HS-27A (cell line): ENCODE measurements at regions not wholly inside any gene's neighbourhood (a gene's known extent, or its start where the extent isn't known, plus 50 kb on each side); places are given as distances from the start of the nearest gene placed in this dataset.

Experiments
- DNase-seq: peaks from one replicate; pipeline ENCODE4 v3.0.0-alpha.2; 2012; ENCODE audit warnings: low read depth, missing footprints

GRCh38 chr13:22189176-22190048 is 518.5 kb downstream of the FGF9 start:
- DNase-seq: no peak

- DNase-seq: no peak
Measured at GRCh38 chr13:22193070-22193469, 522.2 kb downstream of the FGF9 start.

GRCh38 chr13:22194106-22194805 is 523.4 kb downstream of the FGF9 start:
- DNase-seq: no peak

GRCh38 chr13:22195726-22196125 is 524.9 kb downstream of the FGF9 start:
- DNase-seq: no peak

- no peak for DNase-seq
Measured at GRCh38 chr13:22196777-22197176, 525.9 kb downstream of the FGF9 start.

GRCh38 chr13:22198001-22198400 is 527.1 kb downstream of the FGF9 start:
- no peak for DNase-seq

GRCh38 chr13:22198641-22199217 is 527.9 kb downstream of the FGF9 start:
- DNase-seq: no peak

- no peak for DNase-seq
Measured at GRCh38 chr13:22200440-22200839, 529.6 kb downstream of the FGF9 start.

- DNase-seq: no peak
Measured at GRCh38 chr13:22201375-22201925, 530.6 kb downstream of the FGF9 start.

GRCh38 chr13:22210134-22210930 is 539.5 kb downstream of the FGF9 start:
- no peak for DNase-seq

GRCh38 chr13:22211876-22212275 is 541.0 kb downstream of the FGF9 start:
- no peak for DNase-seq

- no peak for DNase-seq
Measured at GRCh38 chr13:22212576-22212975, 541.7 kb downstream of the FGF9 start.

- no peak for DNase-seq
Measured at GRCh38 chr13:22214184-22214583, 543.3 kb downstream of the FGF9 start.

GRCh38 chr13:22218797-22219196 is 547.9 kb downstream of the FGF9 start:
- no peak for DNase-seq

GRCh38 chr13:22219709-22220108 is 548.8 kb downstream of the FGF9 start:
- no peak for DNase-seq

- no peak for DNase-seq
Measured at GRCh38 chr13:22220151-22221135, 549.6 kb downstream of the FGF9 start.

- no peak for DNase-seq
Measured at GRCh38 chr13:22223411-22223810, 552.5 kb downstream of the FGF9 start.

GRCh38 chr13:22226086-22226485 is 555.2 kb downstream of the FGF9 start:
- no peak for DNase-seq

GRCh38 chr13:22227895-22228294 is 557.0 kb downstream of the FGF9 start:
- no peak for DNase-seq

GRCh38 chr13:22229916-22230315 is 559.0 kb downstream of the FGF9 start:
- no peak for DNase-seq

GRCh38 chr13:22232186-22232585 is 561.3 kb downstream of the FGF9 start:
- no peak for DNase-seq
